HG03135 (cell line): ENCODE measurements at regions not wholly inside any gene's neighbourhood (a gene's known extent, or its start where the extent isn't known, plus 50 kb on each side); places are given as distances from the start of the nearest gene placed in this dataset.
"Not testable (repeated sequence)": the region's sequence is repeated elsewhere in the genome, so short reads cannot be mapped to it uniquely, and the experiment has no call there.

Source experiments
- ATAC-seq: cut with Tn5 transposase; IDR thresholded peaks from one replicate; pipeline ENCODE4 v1.9.1; 2021; ENCODE audit warnings: mild to moderate bottlenecking, moderate library complexity; ENCODE audit not compliant: unreplicated experiment

- no peak for ATAC-seq
Measured at GRCh38 chr10:8412541-8412940, 358.1 kb downstream of the GATA3 start.

GRCh38 chr10:8415029-8415428 is 360.5 kb downstream of the GATA3 start:
- ATAC-seq = not testable (repeated sequence)

DNA sequence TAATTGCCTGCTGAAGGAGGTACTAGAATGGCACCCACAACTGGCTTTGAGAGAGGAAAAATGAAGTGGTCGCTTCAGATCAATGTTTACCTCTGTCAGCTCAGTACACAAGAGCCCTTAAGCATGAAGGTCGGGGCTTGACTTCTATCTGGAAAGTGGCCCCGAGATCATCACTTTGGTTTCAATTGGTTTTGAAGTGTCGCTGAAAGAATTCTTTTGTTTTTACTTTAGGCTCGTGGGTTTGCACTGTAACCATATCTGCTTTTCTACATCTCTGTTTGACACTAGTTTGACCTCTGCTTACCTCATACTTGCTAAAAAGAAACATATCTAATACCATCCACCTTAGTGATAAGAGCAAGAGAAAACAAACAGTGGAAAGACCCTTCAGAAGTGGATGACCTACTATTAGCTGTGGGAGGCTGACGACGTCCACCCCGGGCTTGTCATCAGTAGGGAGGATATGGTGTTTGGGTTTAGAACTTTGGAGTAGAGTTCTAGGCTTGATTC is 361.8 kb downstream of the GATA3 start:
- ATAC-seq = no peak

DNA sequence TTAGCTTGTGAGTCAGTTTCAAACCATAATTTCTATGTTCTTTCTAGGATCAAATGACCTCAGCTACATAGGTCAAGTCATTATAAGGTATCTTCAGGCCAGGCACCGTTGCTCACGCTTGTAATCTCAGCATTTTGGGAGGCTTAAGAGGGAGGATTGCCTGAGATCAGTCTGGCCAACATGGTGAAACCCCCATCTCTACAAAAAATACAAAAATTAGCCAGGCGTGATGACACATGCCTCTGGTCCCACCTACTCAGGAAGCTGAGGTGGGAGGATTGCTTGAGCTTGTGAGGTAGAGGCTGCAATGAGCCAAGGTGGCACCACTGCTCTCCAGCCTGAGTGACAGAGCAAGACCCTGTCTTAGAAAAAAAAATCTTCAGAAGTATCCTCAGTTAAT is 362.3 kb downstream of the GATA3 start:
- ATAC-seq = no peak

DNA sequence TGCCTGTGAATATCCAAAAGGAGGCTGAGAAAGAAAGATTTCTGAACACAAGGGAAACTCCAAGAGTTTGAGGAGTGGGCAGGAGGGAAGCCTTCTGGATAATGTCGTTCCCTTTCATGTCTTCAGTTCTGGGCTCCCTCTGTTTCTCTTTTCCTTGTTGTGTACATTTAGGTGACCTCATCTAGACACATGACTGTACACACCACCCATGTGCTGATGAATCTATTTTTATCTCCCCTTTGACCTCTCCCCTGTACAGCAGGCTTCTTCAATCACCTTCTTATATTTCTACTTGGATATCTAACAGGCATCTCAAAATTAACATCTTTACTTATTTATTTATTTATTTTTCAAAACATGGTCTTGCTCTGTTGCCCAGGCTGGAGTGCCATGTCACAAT is 363.1 kb downstream of the GATA3 start:
- ATAC-seq = no peak

GRCh38 chr10:8418631-8419030 is 364.1 kb downstream of the GATA3 start:
- no peak for ATAC-seq

- ATAC-seq = no peak
Measured at GRCh38 chr10:8420182-8420581, 365.7 kb downstream of the GATA3 start.

DNA sequence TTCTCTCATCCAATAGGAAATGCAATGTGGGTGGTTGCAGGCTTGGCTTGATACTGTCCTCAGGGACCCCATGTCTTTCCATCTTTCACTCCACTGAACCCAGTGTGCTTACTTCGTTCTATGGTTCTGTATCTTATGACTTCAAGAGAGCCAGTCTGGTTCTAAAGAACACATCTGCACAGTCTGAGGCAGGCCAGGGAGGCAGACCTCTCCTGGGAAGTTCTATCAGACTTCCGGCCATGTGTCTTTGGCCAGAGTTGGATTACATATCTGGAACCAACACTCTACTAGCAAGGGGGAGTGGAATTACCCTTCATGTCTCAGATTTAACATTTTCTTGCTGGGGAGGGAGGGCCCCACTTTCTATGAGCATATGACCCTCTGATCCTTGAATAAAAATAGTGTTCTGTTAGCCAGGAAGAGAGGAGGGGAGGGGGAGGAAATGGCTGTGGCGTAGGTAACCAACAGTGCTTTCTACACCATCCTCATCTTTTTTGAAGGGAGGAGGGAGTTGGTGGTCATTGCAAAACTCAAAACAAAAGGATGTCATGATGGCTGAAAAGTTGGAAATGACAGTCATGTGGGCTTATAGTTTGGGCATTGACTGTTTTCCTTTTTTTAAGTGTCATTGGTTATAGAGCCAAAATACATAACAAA is 370.2 kb downstream of the GATA3 start:
- no peak for ATAC-seq

GRCh38 chr10:8428654-8429053 is 374.2 kb downstream of the GATA3 start:
- no peak for ATAC-seq

- ATAC-seq = no peak
Measured at GRCh38 chr10:8430321-8430720, 375.8 kb downstream of the GATA3 start.

DNA sequence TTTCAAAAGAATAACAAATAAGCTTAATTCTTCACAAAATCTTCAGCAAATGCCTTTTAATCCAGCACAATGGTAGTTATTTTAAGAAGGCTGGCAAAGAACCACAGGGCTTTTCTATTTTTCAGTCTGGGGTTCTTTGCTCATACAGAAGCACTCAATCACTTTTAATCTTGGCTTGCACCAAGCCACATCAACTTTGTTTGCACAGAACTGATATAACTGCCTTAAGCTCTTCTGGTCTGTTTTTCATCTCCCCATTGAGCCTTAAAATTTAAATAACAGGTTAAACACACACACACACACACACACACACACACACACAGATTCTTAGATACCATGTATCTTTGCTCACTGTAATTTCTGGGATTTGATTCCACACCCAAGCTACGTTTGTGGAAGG is 377.0 kb downstream of the GATA3 start:
- ATAC-seq = no peak

DNA sequence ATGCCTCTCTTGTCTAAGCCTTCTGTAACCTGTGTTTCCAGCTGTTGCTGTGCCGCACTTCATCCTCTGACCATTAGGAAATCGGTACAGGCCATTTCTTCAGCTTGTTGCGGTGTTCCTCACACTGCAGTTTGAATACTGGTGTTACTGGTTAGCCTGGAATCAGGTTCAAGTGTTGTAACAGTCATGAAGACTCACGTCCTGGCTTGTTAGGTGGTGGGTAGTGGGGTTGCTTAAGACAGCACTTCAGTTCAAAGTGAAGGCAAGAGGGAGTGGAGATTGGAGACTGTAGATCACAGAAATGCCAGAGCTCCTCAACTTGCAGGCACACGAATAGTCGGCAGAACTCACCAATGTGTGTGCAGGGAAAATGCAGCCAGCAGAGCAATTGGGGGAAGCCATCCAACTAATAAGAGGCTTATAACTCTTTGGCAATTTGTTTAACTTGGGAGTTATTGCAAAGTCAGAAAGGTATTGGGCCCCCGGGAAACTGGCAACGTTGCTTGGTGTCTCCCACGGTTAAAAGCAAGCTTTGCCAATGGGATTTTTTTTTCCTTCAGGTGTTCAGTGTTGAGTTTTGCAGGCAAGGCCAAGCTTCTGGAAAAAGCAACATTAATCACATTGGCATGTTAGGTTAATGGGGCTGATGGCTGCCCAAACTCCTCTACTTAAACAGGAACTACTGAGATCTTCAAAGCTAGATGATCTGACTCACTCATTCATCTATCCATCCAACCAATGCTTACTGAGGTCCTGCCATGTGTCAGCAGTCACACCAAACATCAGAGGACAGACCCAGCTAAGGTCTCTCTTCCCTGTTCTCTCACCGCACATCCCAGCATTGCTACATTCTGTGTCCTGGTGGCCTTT is 380.9 kb downstream of the GATA3 start:
- no peak for ATAC-seq

- no peak for ATAC-seq
Measured at GRCh38 chr10:8437896-8438295, 383.4 kb downstream of the GATA3 start.

DNA sequence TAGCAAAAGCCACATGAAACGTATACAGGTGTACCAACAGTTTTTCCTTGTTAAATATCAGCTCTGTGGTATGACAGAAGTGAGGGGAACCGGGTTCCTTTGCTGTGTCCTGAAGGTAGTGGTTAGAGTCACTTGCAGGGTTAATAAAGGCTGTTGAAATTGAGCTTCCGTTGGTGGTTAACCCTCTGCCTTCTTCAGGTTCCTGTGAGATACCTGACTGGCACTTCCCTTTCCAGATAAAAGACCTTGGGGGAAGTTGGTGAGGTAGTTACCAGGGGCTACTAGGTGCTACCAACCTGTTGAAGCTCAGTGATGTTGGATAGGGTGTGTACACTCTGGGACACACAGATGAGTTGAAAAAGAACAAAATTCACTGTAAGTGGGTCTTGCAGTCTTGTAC is 384.1 kb downstream of the GATA3 start:
- ATAC-seq = no peak

GRCh38 chr10:8439040-8439439 is 384.6 kb downstream of the GATA3 start:
- no peak for ATAC-seq

GRCh38 chr10:8444630-8445029 is 390.1 kb downstream of the GATA3 start:
- ATAC-seq = no peak

DNA sequence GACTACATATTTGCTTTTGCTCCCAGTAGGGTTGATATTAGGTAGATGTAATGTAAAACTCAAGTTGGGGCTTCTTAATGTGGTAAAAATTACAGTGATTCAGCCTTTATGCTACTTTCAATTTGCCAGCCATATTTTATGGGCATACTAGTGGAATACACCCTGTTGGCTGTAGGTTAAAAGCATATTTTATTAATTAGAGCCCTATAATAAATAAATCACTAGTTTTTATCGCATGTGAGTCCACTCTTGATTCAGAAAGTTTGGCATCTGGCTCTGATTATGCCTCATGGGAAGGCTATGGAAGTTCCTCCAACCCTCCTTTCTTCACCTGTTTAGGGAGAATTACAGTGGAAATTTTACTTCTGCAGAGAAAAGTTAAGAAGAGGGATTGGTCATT is 390.9 kb downstream of the GATA3 start:
- ATAC-seq = no peak

- no peak for ATAC-seq
Measured at GRCh38 chr10:8449909-8450308, 395.4 kb downstream of the GATA3 start.

- ATAC-seq = no peak
Measured at GRCh38 chr10:8453587-8453986, 399.1 kb downstream of the GATA3 start.

DNA sequence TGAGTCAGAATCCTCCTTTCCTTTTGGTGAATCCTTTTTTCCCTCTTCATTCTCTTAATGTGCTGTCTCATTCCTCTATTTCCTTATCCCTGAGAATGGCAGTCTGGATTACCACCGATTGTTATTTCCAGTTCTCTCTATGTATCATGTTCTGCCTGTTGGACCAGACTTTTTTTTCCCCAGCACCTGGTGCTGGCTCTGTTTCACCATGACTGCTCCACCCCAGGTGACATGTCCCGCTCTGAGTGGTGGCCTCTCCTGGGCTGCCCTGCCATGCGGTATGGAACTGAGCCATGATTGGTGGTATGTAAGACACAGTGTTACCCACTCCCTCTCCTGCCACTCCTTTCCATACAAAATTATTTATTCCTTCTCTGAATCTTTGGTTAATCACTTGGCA is 399.9 kb downstream of the GATA3 start:
- no peak for ATAC-seq

GRCh38 chr10:8455181-8455580 is 400.7 kb downstream of the GATA3 start:
- no peak for ATAC-seq

GRCh38 chr10:8456386-8456785 is 401.9 kb downstream of the GATA3 start:
- no peak for ATAC-seq
